Glomerular visceral epithelial cell (primary cell): ENCODE measurements at regions not wholly inside any gene's neighbourhood (a gene's known extent, or its start where the extent isn't known, plus 50 kb on each side); places are given as distances from the start of the nearest gene placed in this dataset.
"Not testable (repeated sequence)": the region's sequence is repeated elsewhere in the genome, so short reads cannot be mapped to it uniquely, and the experiment has no call there.

ENCODE experiments used
- DNase-seq: peaks from one replicate; pipeline ENCODE4 v3.0.0-alpha.2; 2016; ENCODE audit errors: extremely low spot score

DNA sequence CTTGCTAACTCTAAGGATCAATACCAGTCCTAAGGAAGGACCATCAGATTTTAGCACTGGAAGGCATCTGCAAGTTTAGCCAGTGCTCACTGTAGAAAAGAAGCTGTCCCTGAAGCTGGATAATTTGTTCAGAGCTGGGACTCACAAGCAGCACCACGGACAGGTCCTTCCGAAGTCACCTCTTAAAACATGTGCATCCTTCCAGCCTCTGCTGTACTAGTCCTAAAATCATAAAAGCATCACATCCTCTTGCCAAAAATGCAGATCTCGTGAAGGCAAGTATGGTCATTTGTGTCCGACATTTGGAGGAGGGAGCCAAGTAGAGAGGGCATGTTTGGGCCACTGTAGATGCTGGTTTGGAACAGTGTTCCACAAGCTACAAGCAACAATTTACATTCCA lies 506.9 kb downstream of the RBFOX1 start:
- no peak for DNase-seq

DNA sequence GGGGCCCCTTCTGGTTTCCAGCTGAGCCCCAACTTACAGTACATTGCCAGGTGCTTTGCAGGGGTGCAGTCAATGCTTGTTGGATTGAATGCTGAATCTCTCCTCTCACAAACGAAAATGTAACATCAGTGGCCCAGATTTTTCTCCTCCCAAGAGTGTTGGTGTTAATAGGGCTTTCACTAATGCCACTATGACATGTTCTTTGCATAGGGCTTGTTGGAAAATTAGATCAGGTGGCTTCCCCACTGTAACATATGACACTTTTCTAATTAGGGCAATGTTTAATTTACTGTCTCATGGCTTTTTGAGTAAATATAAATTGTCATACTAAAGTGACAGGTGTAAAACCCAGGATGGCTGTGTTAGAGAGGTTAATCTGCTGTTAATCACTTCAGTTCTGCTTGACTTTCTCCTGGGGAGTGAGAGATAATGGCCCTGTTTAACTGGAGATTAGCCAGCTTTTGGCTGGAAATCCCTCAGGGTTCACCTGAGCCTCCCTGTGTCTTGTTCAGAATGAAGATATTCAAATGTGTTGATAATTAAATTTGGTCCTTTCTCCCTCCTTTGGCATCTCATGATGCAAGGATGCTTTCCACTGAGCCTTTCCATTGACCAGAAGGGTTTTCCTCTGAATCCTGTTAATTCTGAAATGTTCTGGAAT lies 502.3 kb downstream of the RBFOX1 start:
- no peak for DNase-seq

DNA sequence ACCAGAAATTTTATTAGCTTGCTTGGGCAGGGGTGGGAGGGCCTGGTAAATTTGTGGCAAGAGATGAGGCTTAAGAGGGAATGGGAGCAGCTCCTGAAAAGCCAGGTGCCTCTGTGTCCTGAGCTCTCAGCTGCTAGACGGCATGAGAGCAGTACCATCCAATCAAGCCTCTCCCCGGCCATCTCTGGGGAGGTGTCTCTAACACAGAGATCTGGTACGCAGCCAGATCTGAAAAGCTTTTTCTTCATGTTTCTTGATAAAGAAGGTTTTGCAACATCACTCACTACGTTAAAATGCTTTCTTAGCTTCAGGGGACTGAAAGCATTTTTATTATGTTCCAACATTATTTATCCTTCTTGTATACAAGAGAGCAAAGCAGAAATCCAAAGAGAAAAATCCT lies 488.2 kb downstream of the RBFOX1 start:
- DNase-seq: no peak

DNA sequence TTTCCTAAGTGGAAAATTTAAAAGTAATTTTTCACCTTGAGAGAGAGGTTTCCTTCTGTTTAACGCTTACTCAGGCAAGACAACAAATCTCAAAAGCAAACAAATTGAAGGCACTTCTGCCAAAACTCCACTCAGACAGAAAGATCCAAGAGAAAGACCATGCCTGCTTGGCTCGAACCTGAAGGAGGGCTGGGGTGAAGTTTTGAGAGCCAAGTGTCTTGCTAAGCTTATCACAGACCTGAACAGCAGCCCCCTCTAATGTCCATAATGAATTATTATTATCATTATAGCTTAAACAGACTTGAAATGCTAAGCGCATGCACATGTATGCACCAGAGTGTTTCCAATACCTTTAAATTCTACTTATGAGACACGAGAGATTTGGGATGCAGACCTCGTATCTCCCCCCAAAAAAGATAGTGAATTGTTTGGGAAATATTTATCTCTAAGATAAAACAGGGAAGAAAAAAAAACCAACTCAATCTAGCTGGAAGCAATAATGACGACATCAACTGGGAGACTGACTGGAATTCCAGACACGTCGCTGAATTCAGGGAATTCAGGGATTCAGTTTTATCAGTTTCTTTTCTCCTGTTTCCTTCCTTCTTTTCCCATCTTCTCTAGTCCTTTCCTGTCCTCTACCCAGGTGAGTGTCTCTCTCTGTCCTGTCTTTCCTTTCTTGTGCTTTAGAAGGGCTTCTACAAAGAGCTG lies 473.2 kb downstream of the RBFOX1 start:
- no peak for DNase-seq

DNA sequence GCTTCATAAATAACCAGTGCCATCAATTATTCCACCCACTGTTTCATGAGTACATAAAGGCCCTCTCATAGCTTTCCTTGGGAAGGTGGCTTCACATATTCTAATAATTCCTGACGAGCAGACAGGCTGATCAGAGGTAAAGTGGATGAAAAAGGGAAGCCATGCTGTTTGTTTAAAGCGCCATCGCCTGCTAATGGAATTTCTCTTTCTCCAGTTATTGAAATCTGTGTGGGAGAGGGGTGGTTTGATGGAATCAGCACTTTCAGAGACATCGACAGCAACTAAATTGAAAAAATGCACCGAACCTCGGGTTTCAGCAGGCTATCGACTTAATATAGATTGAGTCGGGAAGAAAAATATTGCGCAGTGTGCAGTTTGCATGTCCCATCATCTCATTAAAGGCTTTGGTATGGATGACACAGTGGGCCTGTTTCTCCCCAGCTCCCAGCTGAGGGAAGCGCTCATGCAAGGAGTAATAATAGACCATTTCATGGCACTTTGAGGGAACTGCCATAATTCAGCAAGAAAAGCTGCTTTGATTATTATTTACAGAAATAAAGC lies 472.1 kb downstream of the RBFOX1 start:
- no peak for DNase-seq

DNA sequence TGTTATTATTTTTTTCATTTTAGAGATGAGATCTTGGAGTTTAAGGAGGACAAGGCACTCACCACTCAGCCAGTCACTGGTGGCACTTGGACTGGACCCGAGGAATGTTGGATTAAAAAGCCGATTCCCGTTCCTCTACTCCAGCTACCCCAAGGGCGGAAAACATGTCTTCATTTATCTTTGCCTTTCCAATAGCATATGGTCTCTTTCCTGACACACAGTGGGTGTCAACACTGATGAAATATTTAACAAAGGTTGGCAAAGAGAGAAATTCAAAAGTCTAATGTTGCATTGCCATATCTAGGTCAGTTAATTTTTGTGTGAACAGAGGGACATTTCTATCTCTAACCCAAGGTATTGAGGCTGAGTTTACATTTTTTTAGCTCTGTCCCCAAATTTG lies 459.7 kb downstream of the RBFOX1 start:
- DNase-seq: no peak

DNA sequence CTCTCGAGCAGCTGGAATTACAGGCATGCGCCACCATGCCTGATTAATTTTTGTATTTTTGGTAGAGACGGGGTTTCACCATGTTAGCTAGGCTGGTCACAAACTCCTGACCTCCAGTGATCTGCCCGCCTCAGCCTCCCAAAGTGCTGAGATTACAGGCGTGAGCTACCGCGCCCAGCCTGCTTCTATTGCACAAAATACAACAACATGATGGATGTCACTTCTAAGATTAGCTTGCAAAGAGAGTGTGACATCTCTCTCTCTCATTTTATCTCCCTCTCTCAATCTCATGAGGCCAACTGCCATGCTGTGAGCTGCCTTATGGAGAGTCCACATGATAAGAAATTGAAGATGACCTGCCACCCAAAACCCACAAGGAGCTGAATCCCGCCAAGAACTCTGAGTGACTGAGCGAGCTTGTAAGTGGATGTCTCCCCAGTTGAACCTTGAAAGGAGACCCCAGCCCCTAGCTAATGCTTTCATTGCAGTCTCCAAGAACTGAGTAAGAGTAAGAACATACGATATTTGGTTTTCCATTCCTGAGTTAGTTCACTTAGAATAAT lies 458.5 kb downstream of the RBFOX1 start:
- DNase-seq: no peak

DNA sequence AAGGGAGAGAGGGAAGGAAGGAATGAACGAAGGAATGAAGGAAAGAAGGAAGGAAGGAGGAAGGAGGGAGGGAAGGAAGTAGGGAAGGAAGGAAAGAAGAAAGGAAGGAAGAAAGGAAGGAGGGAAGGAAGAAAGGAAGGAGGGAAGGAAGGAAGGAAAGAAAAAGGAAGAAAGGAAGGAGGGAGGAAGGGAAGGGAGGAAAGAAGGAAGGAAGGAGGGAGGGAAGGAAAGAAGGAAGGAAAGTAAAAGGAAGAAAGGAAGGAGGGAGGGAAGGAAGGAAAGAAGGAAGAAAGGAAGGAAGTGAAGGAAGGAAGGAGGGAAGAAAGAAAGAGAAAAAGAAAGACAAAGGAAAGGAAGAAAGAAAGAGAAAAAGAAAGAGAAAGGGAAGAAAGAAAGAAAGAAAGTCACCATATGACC lies 442.4 kb downstream of the RBFOX1 start:
- DNase-seq: no peak

DNA sequence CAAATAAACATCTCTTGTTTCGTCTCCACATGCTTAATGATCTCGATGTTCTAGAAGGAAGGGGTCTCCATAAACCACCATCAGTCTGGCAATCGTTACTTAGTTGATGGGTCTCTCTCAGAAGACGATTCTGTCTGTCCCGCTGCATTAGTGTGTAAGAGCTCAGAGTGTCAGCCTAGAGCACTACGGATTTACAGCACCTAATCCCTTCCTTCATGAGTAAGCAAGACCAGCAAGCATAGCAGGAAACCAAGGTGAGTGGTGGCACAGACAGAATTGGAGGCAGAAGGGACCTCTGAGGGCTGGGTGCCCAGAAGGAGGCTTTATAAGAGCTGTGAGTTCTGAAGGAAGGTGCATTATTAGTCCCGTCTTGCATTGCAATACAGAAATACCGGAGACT lies 440.1 kb downstream of the RBFOX1 start:
- no peak for DNase-seq

DNA sequence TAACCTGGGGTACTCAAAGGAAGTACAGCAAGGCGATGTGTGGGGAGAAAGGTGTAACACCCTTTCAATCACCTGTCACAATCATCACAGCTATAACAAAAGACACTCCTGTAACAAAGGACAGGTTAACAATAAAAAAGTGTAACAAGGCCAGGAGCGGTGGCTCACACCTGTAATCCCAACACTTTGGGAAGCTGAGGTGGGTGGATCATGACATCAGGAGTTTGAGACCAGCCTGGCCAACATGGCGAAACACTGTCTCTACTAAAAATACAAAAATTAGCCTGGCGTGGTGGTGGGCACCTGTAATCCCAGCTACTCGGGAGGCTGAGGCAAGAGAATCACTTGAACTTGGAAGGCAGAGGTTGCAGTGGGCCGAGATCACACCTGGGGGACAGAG lies 436.4 kb downstream of the RBFOX1 start:
- not testable (repeated sequence) for DNase-seq

DNA sequence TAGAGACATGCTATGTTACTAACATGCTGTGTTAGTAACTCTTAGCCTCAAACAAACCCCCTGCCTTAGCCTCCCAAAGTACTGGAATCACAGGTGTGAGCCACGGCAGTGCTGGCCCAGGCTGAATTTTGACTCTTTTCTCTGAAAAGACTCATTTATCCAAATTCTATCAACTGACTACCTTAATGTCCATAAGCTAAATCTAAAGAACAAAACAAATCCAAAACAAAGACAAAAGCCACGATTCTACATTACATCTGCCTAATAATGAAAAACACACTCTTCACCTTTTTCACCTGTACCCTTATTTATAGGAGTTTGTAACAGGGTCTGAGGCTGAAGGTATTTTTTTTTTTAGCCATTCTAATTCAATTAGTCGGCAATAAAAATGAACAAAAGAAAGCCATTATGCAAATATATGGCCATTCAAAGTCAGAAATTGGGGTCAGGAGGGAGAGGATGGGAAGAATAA lies 432.5 kb downstream of the RBFOX1 start:
- no peak for DNase-seq

DNA sequence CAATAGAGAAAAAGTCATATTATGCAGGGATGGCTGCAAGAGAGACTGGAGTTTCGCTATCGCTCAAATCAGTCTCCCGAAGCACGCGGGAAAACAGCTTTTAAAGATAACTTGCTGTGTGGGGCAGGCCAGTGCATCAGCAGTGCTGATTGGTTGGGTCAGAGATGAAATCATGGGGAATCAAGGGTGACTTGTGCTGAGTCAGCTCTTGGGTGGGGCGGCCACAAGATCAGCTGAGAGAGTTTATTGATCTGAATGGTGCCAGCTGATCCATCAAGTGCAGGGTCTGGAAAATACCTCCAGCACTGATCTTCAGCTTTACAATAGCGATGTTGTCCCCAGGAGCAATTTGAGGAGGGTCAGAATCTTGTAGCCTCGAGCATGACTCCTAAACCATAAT lies 430.5 kb downstream of the RBFOX1 start:
- no peak for DNase-seq
